DOHH2 (cell line): ENCODE measurements at regions not wholly inside any gene's neighbourhood (a gene's known extent, or its start where the extent isn't known, plus 50 kb on each side); places are given as distances from the start of the nearest gene placed in this dataset.

ENCODE experiments used
- H3F3A ChIP-seq: fragments of 200-600 bp; sonication (generic), shearing (Covaris generic); 2 replicates; pipeline ENCODE4 v1.6.0; 2016; ENCODE audit warnings: antibody characterized with exemption, mild to moderate bottlenecking; ENCODE audit not compliant: control insufficient read depth, insufficient read depth
- H3K27ac ChIP-seq: fragments of 200-600 bp; sonication (generic); 2 replicates; pipeline ENCODE4 v1.5.1; 2014; ENCODE audit warnings: low read depth, mild to moderate bottlenecking, low read length, moderate library complexity
- H3K27me3 ChIP-seq: fragments of 200-600 bp; sonication (generic); 2 replicates; pipeline ENCODE4 v1.6.1; 2014; ENCODE audit warnings: mild to moderate bottlenecking, low read length, mixed read lengths; ENCODE audit not compliant: control insufficient read depth
- H3K36me3 ChIP-seq: fragments of 200-600 bp; sonication (generic); 2 replicates; pipeline ENCODE4 v1.6.1; 2014; ENCODE audit warnings: mild to moderate bottlenecking, low read length, moderate library complexity, mixed read lengths; ENCODE audit not compliant: control insufficient read depth
- H3K4me1 ChIP-seq: fragments of 200-600 bp; sonication (generic); 2 replicates; pipeline ENCODE4 v1.6.1; 2014; ENCODE audit warnings: mild to moderate bottlenecking, low read length, mixed read lengths; ENCODE audit not compliant: control insufficient read depth
- H3K4me2 ChIP-seq: fragments of 200-600 bp; sonication (generic); 2 replicates; pipeline ENCODE4 v1.6.0; 2014; ENCODE audit warnings: mild to moderate bottlenecking, low read length, moderate library complexity
- H3K4me3 ChIP-seq: fragments of 200-600 bp; sonication (generic); 2 replicates; pipeline ENCODE4 v1.5.1; 2014; ENCODE audit warnings: mild to moderate bottlenecking, low read length, mixed read lengths
- H3K79me2 ChIP-seq: fragments of 200-600 bp; sonication (generic); 2 replicates; pipeline ENCODE4 v1.6.1; 2014; ENCODE audit warnings: mild to moderate bottlenecking, low read length, mixed read lengths; ENCODE audit not compliant: control insufficient read depth
- H3K9me2 ChIP-seq: fragments of 200-600 bp; sonication (generic); replicated peaks from 2 replicates; pipeline ENCODE4 v1.6.1; 2014; ENCODE audit warnings: mild to moderate bottlenecking, low read length, mixed read lengths; ENCODE audit not compliant: control insufficient read depth
- H3K9me3 ChIP-seq: fragments of 200-600 bp; sonication (generic); 2 replicates; pipeline ENCODE4 v1.6.1; 2014; ENCODE audit warnings: antibody characterized with exemption, low read length, mixed read lengths; ENCODE audit not compliant: control insufficient read depth, insufficient read depth
- H4K20me1 ChIP-seq: fragments of 200-600 bp; sonication (generic); 2 replicates; pipeline ENCODE4 v1.6.0; 2014; ENCODE audit warnings: low read depth, mild to moderate bottlenecking, antibody characterized with exemption, low read length, moderate library complexity; ENCODE audit not compliant: control insufficient read depth, insufficient read depth
- EZH2phosphoT487 ChIP-seq: fragments of 200-600 bp; sonication (generic); IDR thresholded peaks from 2 replicates; pipeline ENCODE4 v1.6.1; 2017; ENCODE audit warnings: borderline replicate concordance, mild to moderate bottlenecking, antibody characterized with exemption, low read length, moderate library complexity, mixed read lengths
- TF ChIP-seq, protein P1 (sequence below): fragments of 200-600 bp; sonication (generic); IDR thresholded peaks from one replicate; pipeline ENCODE4 v1.5.1; 2014; ENCODE audit warnings: antibody characterized with exemption, mild to moderate bottlenecking, low read depth, low read length; ENCODE audit not compliant: poor library complexity, severe bottlenecking

- H3K79me2 ChIP-seq = no peaks in the 10 kb centered on the region
- H3F3A ChIP-seq = no peaks in the 10 kb centered on the region
- H3K27ac ChIP-seq = no peak overlapping the region
- H3K4me3 ChIP-seq = no peak overlapping the region
- H3K36me3 ChIP-seq = no peaks in the 10 kb centered on the region
- H3K4me1 ChIP-seq = no peaks in the 10 kb centered on the region
- no peaks in the 10 kb centered on the region for H3K9me3 ChIP-seq
- H3K9me2 ChIP-seq = no peaks in the 10 kb centered on the region
- H4K20me1 ChIP-seq = no peaks in the 10 kb centered on the region
- no peaks in the 10 kb centered on the region for H3K27me3 ChIP-seq
- TF ChIP-seq EZH2phosphoT487 = no peak
- TF ChIP-seq, protein P1, sequence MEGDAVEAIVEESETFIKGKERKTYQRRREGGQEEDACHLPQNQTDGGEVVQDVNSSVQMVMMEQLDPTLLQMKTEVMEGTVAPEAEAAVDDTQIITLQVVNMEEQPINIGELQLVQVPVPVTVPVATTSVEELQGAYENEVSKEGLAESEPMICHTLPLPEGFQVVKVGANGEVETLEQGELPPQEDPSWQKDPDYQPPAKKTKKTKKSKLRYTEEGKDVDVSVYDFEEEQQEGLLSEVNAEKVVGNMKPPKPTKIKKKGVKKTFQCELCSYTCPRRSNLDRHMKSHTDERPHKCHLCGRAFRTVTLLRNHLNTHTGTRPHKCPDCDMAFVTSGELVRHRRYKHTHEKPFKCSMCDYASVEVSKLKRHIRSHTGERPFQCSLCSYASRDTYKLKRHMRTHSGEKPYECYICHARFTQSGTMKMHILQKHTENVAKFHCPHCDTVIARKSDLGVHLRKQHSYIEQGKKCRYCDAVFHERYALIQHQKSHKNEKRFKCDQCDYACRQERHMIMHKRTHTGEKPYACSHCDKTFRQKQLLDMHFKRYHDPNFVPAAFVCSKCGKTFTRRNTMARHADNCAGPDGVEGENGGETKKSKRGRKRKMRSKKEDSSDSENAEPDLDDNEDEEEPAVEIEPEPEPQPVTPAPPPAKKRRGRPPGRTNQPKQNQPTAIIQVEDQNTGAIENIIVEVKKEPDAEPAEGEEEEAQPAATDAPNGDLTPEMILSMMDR = no peak
- no peak overlapping the region for H3K4me2 ChIP-seq
Observed at GRCh38 chr3:109910772-109911171, 573.4 kb upstream of the DPPA4 start.

DNA sequence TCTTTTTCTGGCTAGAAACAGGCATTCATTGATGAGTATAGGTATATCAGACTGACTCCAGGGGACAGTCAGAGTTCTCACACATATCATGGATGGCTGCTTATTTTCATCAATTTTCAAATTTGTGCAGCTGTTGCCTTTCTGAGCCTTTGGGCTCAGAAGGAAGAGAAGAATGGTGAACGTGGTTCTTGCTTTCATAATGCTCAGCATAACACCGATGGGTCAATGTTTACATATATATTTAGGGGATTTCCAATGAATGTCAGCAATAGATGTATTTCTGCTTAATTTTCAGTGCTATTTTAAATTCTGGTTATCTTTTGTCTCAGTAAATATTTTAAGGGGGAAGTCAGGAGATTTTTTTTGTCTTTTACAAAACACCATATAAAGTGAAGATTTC lies 581.4 kb upstream of the DPPA4 start:
- no peaks in the 10 kb centered on the region for H3K4me1 ChIP-seq
- H3K36me3 ChIP-seq = no peaks in the 10 kb centered on the region
- H4K20me1 ChIP-seq = no peaks in the 10 kb centered on the region
- no peaks in the 10 kb centered on the region for H3F3A ChIP-seq
- H3K4me3 ChIP-seq = no peak overlapping the region
- H3K4me2 ChIP-seq = no peak overlapping the region
- H3K79me2 ChIP-seq = no peaks in the 10 kb centered on the region
- H3K9me2 ChIP-seq = no peaks in the 10 kb centered on the region
- TF ChIP-seq, protein P1 = no peak
- TF ChIP-seq EZH2phosphoT487 = no peak
- no peaks in the 10 kb centered on the region for H3K9me3 ChIP-seq
- H3K27ac ChIP-seq = no peak overlapping the region
- H3K27me3 ChIP-seq = no peaks in the 10 kb centered on the region

DNA sequence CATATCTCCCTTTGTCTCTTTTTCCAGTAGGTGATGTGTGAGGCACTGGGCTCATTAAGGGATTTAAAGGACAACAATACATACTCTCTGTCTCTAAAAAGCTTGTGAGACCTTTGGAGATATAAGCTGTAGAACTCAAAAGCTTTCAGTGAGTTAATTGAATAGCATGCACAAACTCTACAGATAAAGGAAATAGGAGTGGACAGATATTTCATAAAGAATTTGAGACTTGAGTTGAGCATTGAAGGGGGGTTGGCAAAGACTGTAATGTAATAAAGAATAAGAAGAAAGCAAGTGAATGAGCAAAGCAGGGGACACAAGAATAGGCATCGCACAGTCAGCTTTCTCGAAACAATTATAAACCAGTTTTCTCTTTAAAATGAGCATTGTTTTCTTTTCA lies 583.4 kb upstream of the DPPA4 start:
- H3K4me2 ChIP-seq = no peak overlapping the region
- no peaks in the 10 kb centered on the region for H3K9me3 ChIP-seq
- H3K27ac ChIP-seq = no peak overlapping the region
- H3K27me3 ChIP-seq = no peaks in the 10 kb centered on the region
- no peaks in the 10 kb centered on the region for H3K79me2 ChIP-seq
- TF ChIP-seq, protein P1 = no peak
- TF ChIP-seq EZH2phosphoT487 = no peak
- H3K36me3 ChIP-seq = no peaks in the 10 kb centered on the region
- no peaks in the 10 kb centered on the region for H4K20me1 ChIP-seq
- H3F3A ChIP-seq = no peaks in the 10 kb centered on the region
- no peaks in the 10 kb centered on the region for H3K9me2 ChIP-seq
- no peaks in the 10 kb centered on the region for H3K4me1 ChIP-seq
- H3K4me3 ChIP-seq = no peak overlapping the region

DNA sequence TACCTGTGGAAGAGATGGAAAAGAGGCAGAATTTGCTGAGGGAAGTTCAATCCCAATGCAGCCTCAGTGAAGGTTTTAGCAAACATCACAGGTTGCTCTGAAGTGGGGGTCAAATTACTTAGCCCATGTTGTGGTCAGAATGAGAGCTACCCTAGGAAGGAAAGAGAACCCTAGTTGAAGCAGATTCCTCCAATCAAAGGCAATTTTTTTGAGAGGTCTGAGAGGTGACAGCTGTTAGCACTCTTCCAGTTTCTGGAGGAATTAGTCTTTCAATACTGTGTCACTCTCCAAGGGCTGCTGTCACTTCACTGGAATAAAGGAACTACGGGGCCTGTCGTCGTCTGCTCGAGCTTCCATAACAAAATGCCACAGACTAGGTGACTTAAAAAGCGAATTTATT lies 584.2 kb upstream of the DPPA4 start:
- Histone ChIP-seq H3K27me3 (no peaks in the 10 kb centered on the region), H3K9me3 (no peaks in the 10 kb centered on the region), H3K4me3 (no peak overlapping the region), H3K4me1 (no peaks in the 10 kb centered on the region), H3K4me2 (no peak overlapping the region), H4K20me1 (no peaks in the 10 kb centered on the region), H3K27ac (no peak overlapping the region), H3F3A (no peaks in the 10 kb centered on the region), H3K9me2 (no peaks in the 10 kb centered on the region), H3K36me3 (no peaks in the 10 kb centered on the region), H3K79me2 (no peaks in the 10 kb centered on the region)
- no peak for TF ChIP-seq EZH2phosphoT487
- TF ChIP-seq, protein P1 = no peak
